GM10266 (cell line): ENCODE measurements at regions not wholly inside any gene's neighbourhood (a gene's known extent, or its start where the extent isn't known, plus 50 kb on each side); places are given as distances from the start of the nearest gene placed in this dataset.
A peak's percentile ranks its signal among the peaks of the same experiment; 100 is the strongest.
"Not testable (repeated sequence)": the region's sequence is repeated elsewhere in the genome, so short reads cannot be mapped to it uniquely, and the experiment has no call there.

ENCODE experiments used
- DNase-seq: peaks from one replicate; pipeline ENCODE4 v3.0.0; 2012; ENCODE audit errors: extremely low spot score
- CTCF ChIP-seq: IDR thresholded peaks from 2 replicates; pipeline ENCODE4 v1.5.1; 2012; ENCODE audit warnings: mild to moderate bottlenecking, low read depth; ENCODE audit not compliant: control insufficient read depth, insufficient read depth; ENCODE audit errors: missing control alignments

DNA sequence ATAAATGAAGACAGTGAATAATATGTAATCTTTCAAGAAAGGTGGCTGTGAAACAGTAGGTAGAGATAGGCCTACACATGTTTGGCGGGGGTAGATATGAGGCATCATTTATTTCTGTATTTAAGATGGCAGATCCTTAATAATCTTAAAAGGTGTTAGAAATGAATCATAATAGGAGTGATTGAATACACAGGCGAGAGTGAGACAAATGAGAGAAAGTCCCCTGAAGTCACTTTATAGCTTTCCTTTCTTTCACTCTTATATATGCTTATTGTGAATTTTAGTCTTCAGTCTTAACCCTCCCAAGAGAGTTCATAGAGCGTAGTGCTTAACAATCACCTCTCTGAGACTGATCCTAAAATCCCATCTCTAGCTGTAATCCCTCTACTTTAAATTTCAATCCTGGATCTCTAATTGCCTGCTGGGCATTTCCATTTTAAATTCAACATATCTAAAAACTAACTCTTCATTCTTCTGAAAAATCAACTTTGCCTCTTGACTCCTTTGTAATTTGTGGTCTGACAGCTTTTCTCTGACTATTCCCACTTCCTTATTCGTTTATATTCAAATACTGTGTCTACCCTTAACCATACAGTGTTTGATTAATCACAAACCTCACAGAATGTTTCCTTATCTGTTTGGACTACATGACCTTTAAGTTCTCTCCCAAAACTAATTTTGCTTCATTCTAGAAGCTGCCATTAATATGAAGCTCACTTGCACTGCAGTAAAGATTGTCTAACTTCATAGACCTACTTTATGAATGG, 463.7 kb upstream of the FSIP2 start:
- no peak for TF ChIP-seq CTCF
- DNase-seq: no peak

DNA sequence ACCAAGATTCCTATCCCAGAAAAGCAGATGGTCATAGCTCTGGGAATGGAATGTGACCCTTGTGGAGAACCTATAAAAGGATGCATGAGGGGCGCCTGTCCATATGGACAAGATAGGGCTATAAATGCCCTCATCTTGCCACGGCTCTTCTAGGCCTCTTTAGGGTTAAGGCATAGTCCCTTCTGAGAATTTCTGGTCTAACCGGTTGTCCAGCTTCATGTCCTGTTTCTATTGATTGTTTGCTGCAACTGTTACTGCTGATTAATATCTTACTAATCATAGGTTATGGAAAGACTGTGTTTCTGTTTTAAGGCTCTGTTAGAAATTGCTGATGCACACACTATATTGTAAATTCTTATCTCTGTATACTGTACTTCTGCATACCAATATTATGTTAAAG, 462.6 kb upstream of the FSIP2 start:
- not testable (repeated sequence) for DNase-seq

DNA sequence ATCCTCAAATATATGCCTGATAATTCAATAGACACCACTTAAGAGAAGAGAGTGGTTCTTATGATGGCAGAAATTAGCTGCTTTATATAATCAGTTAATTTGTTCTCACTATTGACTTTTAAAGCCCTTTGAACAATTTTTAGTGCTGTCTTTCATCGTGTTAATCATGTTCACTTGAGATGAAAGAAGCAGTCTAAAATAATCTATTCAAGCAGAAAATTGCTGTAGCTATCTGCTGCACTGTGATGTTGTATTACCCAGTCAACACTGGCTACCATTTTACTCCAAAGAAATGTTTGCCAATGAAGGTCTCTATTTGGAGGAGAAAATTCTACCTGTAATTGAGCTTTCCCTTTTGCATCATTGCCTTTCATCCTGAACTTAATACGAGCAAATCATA, 459.8 kb upstream of the FSIP2 start:
- TF ChIP-seq CTCF: no peak
- DNase-seq: no peak

DNA sequence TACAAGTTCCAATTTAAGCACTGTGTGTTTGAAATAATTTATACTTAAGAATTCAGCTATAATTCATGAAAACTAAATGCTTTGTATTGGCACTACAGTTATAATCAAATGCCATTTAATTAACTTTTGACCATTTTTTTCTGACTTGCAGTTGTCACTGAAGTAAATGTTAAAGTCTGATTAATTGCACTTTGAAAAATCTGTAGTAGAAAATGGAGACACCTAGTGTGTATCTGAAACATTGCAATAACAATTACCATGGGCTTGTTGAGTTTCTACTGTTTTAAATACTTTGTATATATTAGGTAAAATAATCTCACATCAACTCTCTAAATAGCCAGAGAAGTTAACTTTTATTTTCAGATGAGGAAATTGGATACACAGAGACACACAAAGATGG, 458.6 kb upstream of the FSIP2 start:
- no peak for DNase-seq

DNA sequence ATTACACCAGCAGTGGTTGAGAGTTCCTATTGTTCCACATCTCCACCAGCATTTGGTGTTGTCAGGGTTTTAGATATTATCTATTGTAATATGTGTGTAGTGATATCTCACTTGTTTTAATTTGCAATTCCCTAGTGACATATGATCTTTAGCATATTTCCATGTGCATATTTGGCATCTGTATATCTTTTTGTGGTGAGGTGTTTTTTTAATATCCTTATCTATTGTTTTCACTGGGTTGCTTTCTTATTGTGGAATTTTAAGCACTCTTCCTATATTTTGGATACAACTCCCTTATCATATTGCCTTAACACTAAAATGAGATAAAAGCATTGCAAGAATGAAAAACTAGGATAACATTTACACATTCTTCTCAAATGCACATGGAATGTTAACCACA, 453.9 kb upstream of the FSIP2 start:
- TF ChIP-seq CTCF: no peak
- no peak for DNase-seq

More for the DNA sequence above, 458.6 kb upstream of the FSIP2 start:
- TF ChIP-seq CTCF: peak; percentile 34

DNA sequence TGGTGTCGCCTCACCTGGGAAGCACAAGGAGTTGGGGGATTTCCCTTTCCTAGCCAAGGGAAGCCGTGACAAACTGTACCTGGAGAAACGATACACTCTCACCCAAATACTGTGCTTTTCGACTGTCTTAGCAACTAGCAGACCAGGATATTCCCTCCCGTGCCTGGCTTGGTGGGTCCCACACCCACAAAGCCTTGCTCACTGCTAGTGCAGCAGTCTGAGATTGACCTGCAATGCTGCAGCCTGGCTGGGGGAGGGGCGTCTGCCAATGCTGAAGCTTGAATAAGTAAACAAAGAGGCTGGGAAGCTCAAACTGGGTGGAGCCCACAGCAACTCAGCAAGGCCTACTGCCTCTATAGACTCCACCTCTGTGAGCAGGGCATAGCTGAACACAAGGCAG, 448.6 kb upstream of the FSIP2 start:
- not testable (repeated sequence) for DNase-seq

DNA sequence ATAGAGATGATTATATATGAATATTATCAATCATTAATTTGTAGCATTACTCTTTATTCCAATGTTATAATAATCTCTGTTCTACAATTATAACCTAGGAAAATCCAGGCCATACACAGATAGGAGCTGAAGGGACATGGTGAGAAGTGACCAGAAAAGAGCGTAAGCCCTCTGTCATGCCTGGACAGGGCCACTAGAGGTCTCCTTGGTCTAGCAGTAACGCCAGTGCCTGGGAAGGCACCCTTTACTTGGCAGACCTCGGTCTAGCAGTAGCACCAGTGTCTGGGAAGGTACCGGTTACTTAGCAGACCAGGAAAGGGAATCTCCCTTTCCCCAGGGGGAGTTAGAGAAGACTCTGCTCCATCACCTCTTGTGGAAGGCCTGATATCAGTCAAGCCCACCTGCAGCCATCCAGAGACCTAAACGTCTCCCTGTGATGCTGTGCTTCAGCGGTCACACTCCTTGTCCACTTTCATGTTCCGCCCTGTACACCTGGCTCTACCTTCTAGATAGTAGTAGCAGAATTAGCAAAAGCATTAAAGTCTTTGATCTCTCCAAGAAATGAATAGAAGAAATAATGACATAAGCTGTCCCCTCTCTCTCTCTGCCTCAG, 447.5 kb upstream of the FSIP2 start:
- no peak for DNase-seq
- TF ChIP-seq CTCF: peak; percentile 68

GRCh38 chr2:185299867-185300266, 438.7 kb upstream of the FSIP2 start:
- TF ChIP-seq CTCF: no peak
- DNase-seq: no peak
